H9 (cell line): ENCODE measurements at regions not wholly inside any gene's neighbourhood (a gene's known extent, or its start where the extent isn't known, plus 50 kb on each side); places are given as distances from the start of the nearest gene placed in this dataset.

ENCODE experiments used
- DNase-seq: peaks from one replicate; pipeline ENCODE4 v3.0.0-alpha.2; 2017
- H2AFZ ChIP-seq: one replicate; pipeline ENCODE4 v1.6.1; 2013; ENCODE audit warnings: mild to moderate bottlenecking, low read length, control low read depth, moderate library complexity
- H2AK5ac ChIP-seq: 2 replicates; pipeline ENCODE4 v1.6.1; 2013; ENCODE audit warnings: low read length, control low read depth, mixed read lengths; ENCODE audit not compliant: insufficient read length
- H2BK120ac ChIP-seq: one replicate; pipeline ENCODE4 v1.6.1; 2013; ENCODE audit warnings: low read depth, mild to moderate bottlenecking, low read length, control low read depth, inconsistent platforms; ENCODE audit not compliant: poor library complexity, severe bottlenecking
- H2BK12ac ChIP-seq: 2 replicates; pipeline ENCODE4 v1.6.1; 2013; ENCODE audit warnings: low read length, control low read depth, mixed read lengths, low read depth; ENCODE audit not compliant: insufficient read length
- H2BK15ac ChIP-seq: 2 replicates; pipeline ENCODE4 v1.6.1; 2013; ENCODE audit warnings: low read depth, low read length, control low read depth
- H2BK20ac ChIP-seq: one replicate; pipeline ENCODE4 v1.6.1; 2013; ENCODE audit warnings: low read depth, mild to moderate bottlenecking, low read length, control low read depth, inconsistent platforms; ENCODE audit not compliant: poor library complexity, severe bottlenecking
- H2BK5ac ChIP-seq: 2 replicates; pipeline ENCODE4 v1.6.1; 2013; ENCODE audit warnings: low read length, control low read depth, mixed read lengths; ENCODE audit not compliant: insufficient read length
- H3K14ac ChIP-seq: 2 replicates; pipeline ENCODE4 v1.6.1; 2013; ENCODE audit warnings: low read length, control low read depth; ENCODE audit not compliant: insufficient read depth
- H3K18ac ChIP-seq: 2 replicates; pipeline ENCODE4 v1.6.1; 2013; ENCODE audit warnings: low read depth, mild to moderate bottlenecking, mixed read lengths, low read length, control low read depth; ENCODE audit not compliant: insufficient read length
- H3K23ac ChIP-seq: 2 replicates; pipeline ENCODE4 v1.6.1; 2013; ENCODE audit warnings: low read length, control low read depth, mixed read lengths, low read depth; ENCODE audit not compliant: insufficient read length
- H3K23me2 ChIP-seq: 2 replicates; pipeline ENCODE4 v1.6.1; 2013; ENCODE audit warnings: low read depth, mild to moderate bottlenecking, mixed read lengths, low read length, control low read depth; ENCODE audit not compliant: insufficient read length, poor library complexity, severe bottlenecking
- H3K27ac ChIP-seq: 2 replicates; pipeline ENCODE4 v1.5.1; 2013; ENCODE audit warnings: low read length, control low read depth, mixed read lengths, low read depth; ENCODE audit not compliant: insufficient read length
- H3K27me3 ChIP-seq: 2 replicates; pipeline ENCODE4 v1.6.1; 2013; ENCODE audit warnings: low read length, control low read depth, inconsistent platforms; ENCODE audit not compliant: insufficient read depth
- H3K4ac ChIP-seq: 2 replicates; pipeline ENCODE4 v1.6.1; 2013; ENCODE audit warnings: low read depth, mild to moderate bottlenecking, control low read depth, inconsistent platforms, low read length, moderate library complexity
- H3K4me1 ChIP-seq: 2 replicates; pipeline ENCODE4 v1.6.1; 2013; ENCODE audit warnings: low read length, control low read depth, inconsistent platforms; ENCODE audit not compliant: insufficient read depth
- H3K4me2 ChIP-seq: 2 replicates; pipeline ENCODE4 v1.6.1; 2013; ENCODE audit warnings: low read length, control low read depth, mixed read lengths; ENCODE audit not compliant: insufficient read length, insufficient read depth
- H3K56ac ChIP-seq: 2 replicates; pipeline ENCODE4 v1.6.1; 2013; ENCODE audit warnings: low read depth, mild to moderate bottlenecking, mixed read lengths, low read length, control low read depth; ENCODE audit not compliant: insufficient read length
- H3K79me1 ChIP-seq: 2 replicates; pipeline ENCODE4 v1.6.1; 2013; ENCODE audit warnings: low read depth, mild to moderate bottlenecking, moderate library complexity, low read length, control low read depth, inconsistent platforms; ENCODE audit not compliant: insufficient read depth, poor library complexity, severe bottlenecking
- H3K79me2 ChIP-seq: 2 replicates; pipeline ENCODE4 v1.6.1; 2013; ENCODE audit warnings: low read length, control low read depth, inconsistent platforms; ENCODE audit not compliant: insufficient read depth
- H3K9ac ChIP-seq: 2 replicates; pipeline ENCODE4 v1.6.1; 2013; ENCODE audit warnings: low read length, control low read depth, mixed read lengths; ENCODE audit not compliant: insufficient read length; ENCODE audit errors: extremely low read depth
- H3K9me3 ChIP-seq: one replicate; pipeline ENCODE4 v1.6.1; 2013; ENCODE audit warnings: low read depth, low read length, inconsistent platforms; ENCODE audit not compliant: control insufficient read depth
- H3T11ph ChIP-seq: one replicate; pipeline ENCODE4 v1.6.1; 2013; ENCODE audit warnings: mild to moderate bottlenecking, low read length, control low read depth, inconsistent platforms
- H4K20me1 ChIP-seq: one replicate; pipeline ENCODE4 v1.6.1; 2013; ENCODE audit not compliant: control insufficient read depth, insufficient read length, insufficient read depth
- H4K5ac ChIP-seq: 2 replicates; pipeline ENCODE4 v1.6.1; 2013; ENCODE audit warnings: low read depth, mild to moderate bottlenecking, mixed read lengths, low read length, control low read depth; ENCODE audit not compliant: insufficient read length
- H4K8ac ChIP-seq: replicated peaks from 2 replicates; pipeline ENCODE4 v1.6.1; 2013; ENCODE audit warnings: low read length, control low read depth, mixed read lengths, low read depth; ENCODE audit not compliant: insufficient read length
- H4K91ac ChIP-seq: 2 replicates; pipeline ENCODE4 v1.6.1; 2013; ENCODE audit warnings: low read depth, mild to moderate bottlenecking, moderate library complexity, mixed read lengths, low read length, control low read depth; ENCODE audit not compliant: insufficient read length
- H3K27ac Mint-ChIP-seq, 3 experiments: 2 replicates in 2 of 3; 3 replicates in 1 of 3; pipeline ENCODE4 v1.8.0; 2020 to 2021; ENCODE audit warnings: mixed read lengths in 3 of 3, mild to moderate bottlenecking in 1 of 3, moderate library complexity in 1 of 3
- H3K27me3 Mint-ChIP-seq: 2 replicates; pipeline ENCODE4 v1.8.0; 2021; ENCODE audit warnings: low read depth, mild to moderate bottlenecking, moderate library complexity, mixed read lengths
- H3K36me3 Mint-ChIP-seq, 3 experiments: 2 replicates in 2 of 3; 3 replicates in 1 of 3; pipeline ENCODE4 v1.8.0; 2020 to 2021; ENCODE audit warnings: low read depth in 3 of 3, mixed read lengths in 3 of 3; ENCODE audit not compliant: insufficient read depth in 1 of 3
- H3K4me1 Mint-ChIP-seq, 2 experiments: 2 replicates each; pipeline ENCODE4 v1.8.0; 2020; ENCODE audit warnings: mixed read lengths in 2 of 2
- H3K4me3 Mint-ChIP-seq, 2 experiments: 2 replicates in 1 of 2; 3 replicates in 1 of 2; pipeline ENCODE4 v1.8.0; 2020 to 2021; ENCODE audit warnings: mild to moderate bottlenecking in 2 of 2, mixed read lengths in 2 of 2, moderate library complexity in 1 of 2
- H3K9me3 Mint-ChIP-seq, 2 experiments: 2 replicates in 1 of 2; 3 replicates in 1 of 2; pipeline ENCODE4 v1.8.0; 2020; ENCODE audit warnings: mild to moderate bottlenecking in 2 of 2, mixed read lengths in 2 of 2, moderate library complexity in 1 of 2
- CTCF ChIP-seq: fragments of 200-600 bp; sonication (generic); conservative IDR thresholded peaks from 3 replicates; pipeline ENCODE4 v1.8.0; 2021; ENCODE audit warnings: antibody characterized with exemption, mild to moderate bottlenecking
- WGBS: extraction: QIAGEN DNeasy Blood & Tissue Kit; methylation state at CpG from one replicate; pipeline ENCODE4 v1.1.7; 2013; ENCODE audit warnings: missing lambda C conversion rate, low lambda C conversion rate, mixed read lengths; ENCODE audit not compliant: insufficient read length; ENCODE audit errors: extremely low coverage; 5-methylcytosine and 5-hydroxymethylcytosine counted together

- Histone ChIP-seq H3K23me2 (no peaks in the 10 kb centered on the region), H3K18ac (no peak overlapping the region), H3K56ac (no peak overlapping the region), H2BK120ac (no peak overlapping the region), H4K8ac (no peak overlapping the region), H3K4me1 (no peaks in the 10 kb centered on the region), H4K5ac (no peak overlapping the region), H3K23ac (no peak overlapping the region), H3K14ac (no peak overlapping the region), H3K9me3 (no peaks in the 10 kb centered on the region), H4K91ac (no peak overlapping the region), H2BK15ac (no peak overlapping the region), H3K4ac (no peak overlapping the region), H2BK5ac (no peak overlapping the region), H3K27ac (no peak overlapping the region), H2AFZ (no peak overlapping the region), H3K9ac (no peak overlapping the region), H2AK5ac (no peak overlapping the region), H4K20me1 (no peaks in the 10 kb centered on the region), H3K27me3 (no peaks in the 10 kb centered on the region; the same call in none of the 2 replicates), H3K4me2 (no peak overlapping the region), H3T11ph (no peak overlapping the region), H2BK20ac (no peak overlapping the region), H3K79me2 (no peaks in the 10 kb centered on the region), H2BK12ac (no peak overlapping the region), H3K79me1 (no peaks in the 10 kb centered on the region)
- WGBS: no CpG with 5 or more reads among the region's 6 CpGs
- Mint-ChIP-seq H3K4me1 (peaks cover 12 to 13% of the 10 kb centered on the region in 2 experiments), H3K27ac (no peak overlapping the region), H3K27me3 (no peaks in the 10 kb centered on the region; the same call in 1 of the 2 replicates), H3K9me3 (no peaks in the 10 kb centered on the region), H3K4me3 (no peak overlapping the region; a peak in 1 of 5 replicates), H3K36me3 (no peaks in the 10 kb centered on the region)
- TF ChIP-seq CTCF: no peak
- no peak for DNase-seq
Measured at GRCh38 chr3:124133366-124133940, 141.5 kb upstream of the ROPN1 start.
